ENCODE measurements at regions not wholly inside any gene's neighbourhood (a gene's known extent, or its start where the extent isn't known, plus 50 kb on each side); places are given as distances from the start of the nearest gene placed in this dataset.

DNA sequence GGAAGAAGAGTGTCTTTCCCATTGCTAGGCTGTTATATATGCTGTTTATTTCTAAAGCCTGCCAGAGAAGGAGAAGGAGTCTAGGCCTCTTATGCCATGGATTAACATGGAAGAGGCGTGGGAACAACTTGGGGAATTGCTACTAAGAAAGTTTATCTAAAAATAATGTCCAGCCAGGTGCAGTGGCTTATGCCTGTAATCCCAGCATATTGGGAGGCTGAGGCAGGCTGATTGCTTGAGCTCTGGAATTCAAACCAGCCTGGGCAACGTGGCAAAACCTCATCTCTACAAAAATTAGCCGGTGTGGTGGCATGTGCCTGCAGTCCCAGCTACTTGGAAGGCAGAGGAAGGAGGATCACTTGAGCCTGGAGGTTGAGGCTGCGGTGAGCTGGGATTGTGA, 51.7 kb upstream of the ARPP19 start:
- H3K27ac ChIP-seq = no peak overlapping the region
- H3F3A ChIP-seq (ENCODE audit: low read depth) = peaks cover 5% of the 10 kb centered on the region
- peaks cover 18% of the 10 kb centered on the region for H3K4me1 ChIP-seq
- TF ChIP-seq EZH2 (IDR thresholded peaks at IDR 0.05) = no peak
- TF ChIP-seq EZH2phosphoT487 (IDR thresholded peaks at IDR 0.05) = no peak
- no peak for TF ChIP-seq CTCF (IDR thresholded peaks at IDR 0.05)
- Mint-ChIP-seq H3K36me3 (peaks cover 9% of the 10 kb centered on the region), H3K4me1 (no peaks in the 10 kb centered on the region), H3K4me3 (no peak overlapping the region), H3K27me3 (ENCODE audit: insufficient read depth, low read depth) (peaks cover 2% of the 10 kb centered on the region), H3K9me3 (no peaks in the 10 kb centered on the region), H3K27ac (no peak overlapping the region)
- no peaks in the 10 kb centered on the region for H3K36me3 ChIP-seq
- H3K4me2 ChIP-seq = no peak overlapping the region
- H3K9me3 ChIP-seq (ENCODE audit: low read depth) = no peaks in the 10 kb centered on the region
- H3K79me2 ChIP-seq (ENCODE audit: low read depth) = no peaks in the 10 kb centered on the region
- H4K20me1 ChIP-seq (ENCODE audit: low read depth) = no peaks in the 10 kb centered on the region
- no peak overlapping the region for H2AFZ ChIP-seq (replicated peaks)
- no peaks in the 10 kb centered on the region for H3K27me3 ChIP-seq
- no peak for DNase-seq (ENCODE audit: low spot score)
- no peak overlapping the region for H3K4me3 ChIP-seq
- no peak overlapping the region for H3K9ac ChIP-seq

Data from neural progenitor cell (in vitro differentiated cells).